Breast epithelium (tissue), 4 donors: ENCODE measurements at regions not wholly inside any gene's neighbourhood (a gene's known extent, or its start where the extent isn't known, plus 50 kb on each side); places are given as distances from the start of the nearest gene placed in this dataset.

Source experiments
- DNase-seq, 2 donors: peaks; one replicate each; pipeline ENCODE4 v3.0.0-alpha.2; 2019; ENCODE audit warnings: low spot score in 2 of 2
- H3K27ac ChIP-seq, 2 donors: fragments of 200-600 bp; sonication (generic) in 1 of 2; one replicate each; pipeline ENCODE4 v1.5.1; 2016 to 2019; ENCODE audit warnings: mild to moderate bottlenecking in 1 of 2
- H3K27me3 ChIP-seq, 2 donors: fragments of 200-600 bp; sonication (generic) in 1 of 2; one replicate each; pipeline versions ENCODE4 v1.5.1 to v1.6.0; 2017 to 2019; ENCODE audit warnings: control low read depth in 1 of 2, mild to moderate bottlenecking in 1 of 2
- H3K36me3 ChIP-seq: fragments of 200-600 bp; one replicate; pipeline ENCODE4 v1.5.1; 2019
- H3K4me1 ChIP-seq, 2 donors: fragments of 200-600 bp; sonication (generic); one replicate each; pipeline ENCODE4 v1.5.1; 2016 to 2019; ENCODE audit warnings: control low read depth in 1 of 2
- H3K4me3 ChIP-seq, 3 donors: fragments of 200-600 bp; sonication (generic); 1 replicate in 2 of 3; 2 replicates in 1 of 3; pipeline ENCODE4 v1.5.1; 2016 to 2019; ENCODE audit warnings: mild to moderate bottlenecking in 3 of 3, moderate library complexity in 2 of 3
- H3K9me3 ChIP-seq, 2 donors: fragments of 200-600 bp; sonication (generic) in 1 of 2; one replicate each; pipeline ENCODE4 v1.5.1; 2016 to 2019; ENCODE audit warnings: control low read depth in 1 of 2
- CTCF ChIP-seq, 3 donors: fragments of 450-650 bp; IDR thresholded peaks; one replicate each; pipeline ENCODE4 v1.5.1; 2016 to 2017; ENCODE audit warnings: antibody characterized with exemption in 3 of 3, mild to moderate bottlenecking in 3 of 3, moderate library complexity in 3 of 3
- POLR2A ChIP-seq: fragments of 450-650 bp; IDR thresholded peaks from one replicate; pipeline ENCODE4 v1.6.1; 2016; ENCODE audit warnings: antibody characterized with exemption, mild to moderate bottlenecking, moderate library complexity
- POLR2AphosphoS5 ChIP-seq, 3 donors: sonication (generic); formaldehyde crosslinking; IDR thresholded peaks; one replicate each; pipeline ENCODE4 v1.6.1; 2017; ENCODE audit warnings: antibody characterized with exemption in 3 of 3
- intact Hi-C: fragments of 100-400 bp; cut with DNase I; formaldehyde crosslinking; loops from one replicate; pipeline ENCODE4 v1.15.1; 2023; ENCODE audit warnings: low total_unique reads

DNA sequence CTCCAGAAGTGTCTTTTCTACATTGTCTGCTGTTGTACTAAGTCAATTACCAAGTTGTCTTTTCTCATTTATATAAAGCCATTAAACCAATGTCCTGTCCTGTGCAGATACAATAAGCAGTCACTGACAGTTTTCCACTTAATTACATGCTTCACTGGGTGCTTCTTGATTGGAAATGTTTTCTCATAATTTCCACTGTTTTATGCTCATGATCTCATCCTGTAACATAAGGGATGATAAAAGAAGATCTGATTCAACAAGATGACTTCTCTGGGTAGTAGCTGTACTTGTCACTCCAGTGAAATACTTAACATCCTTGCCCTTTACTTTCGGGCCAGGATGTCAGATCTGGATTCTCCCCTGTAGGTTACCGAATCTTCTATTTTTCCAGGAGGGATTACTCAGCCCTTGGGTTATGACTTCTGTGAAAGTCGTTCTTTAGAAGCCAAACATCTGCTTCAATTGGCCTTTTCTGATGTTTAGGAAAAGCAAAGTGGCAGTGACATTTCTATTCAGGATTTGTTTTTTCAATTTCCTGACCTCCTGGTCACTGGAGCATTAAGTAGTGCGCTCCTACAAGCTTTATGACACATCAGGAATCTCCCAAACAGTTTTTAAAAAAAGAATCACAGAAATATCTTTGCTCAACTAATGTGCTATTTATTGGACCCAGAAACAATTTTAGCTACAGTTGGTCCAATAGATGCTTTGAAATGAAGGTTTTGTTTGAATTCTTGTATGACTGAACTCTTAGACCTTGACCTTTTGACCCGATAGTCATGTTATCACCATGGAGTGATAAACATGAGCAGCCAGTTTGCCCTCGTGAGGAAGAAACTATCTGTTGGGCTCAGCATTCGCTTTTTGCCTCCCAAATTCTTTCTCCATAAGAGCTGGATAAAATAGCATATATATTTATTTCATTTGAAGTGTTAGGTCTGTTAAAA, 234.5 kb upstream of the SSTR1 start:
- no peak overlapping the region for H3K27ac ChIP-seq
- TF ChIP-seq POLR2A (no peak), CTCF (IDR thresholded peaks at IDR 0.05) (no peak), POLR2AphosphoS5 (IDR thresholded peaks at IDR 0.05) (no peak)
- H3K4me1 ChIP-seq, result no peaks in the 10 kb centered on the region
- no peaks in the 10 kb centered on the region for H3K9me3 ChIP-seq
- no peaks in the 10 kb centered on the region for H3K27me3 ChIP-seq
- H3K4me3 ChIP-seq, result no peak overlapping the region
- intact Hi-C loops, result loop anchor here (5.0 kb wide), 1 partner anchor 1186 kb away; no protein-coding TSS in a partner anchor
- no peaks in the 10 kb centered on the region for H3K36me3 ChIP-seq
- DNase-seq, result no peak

DNA sequence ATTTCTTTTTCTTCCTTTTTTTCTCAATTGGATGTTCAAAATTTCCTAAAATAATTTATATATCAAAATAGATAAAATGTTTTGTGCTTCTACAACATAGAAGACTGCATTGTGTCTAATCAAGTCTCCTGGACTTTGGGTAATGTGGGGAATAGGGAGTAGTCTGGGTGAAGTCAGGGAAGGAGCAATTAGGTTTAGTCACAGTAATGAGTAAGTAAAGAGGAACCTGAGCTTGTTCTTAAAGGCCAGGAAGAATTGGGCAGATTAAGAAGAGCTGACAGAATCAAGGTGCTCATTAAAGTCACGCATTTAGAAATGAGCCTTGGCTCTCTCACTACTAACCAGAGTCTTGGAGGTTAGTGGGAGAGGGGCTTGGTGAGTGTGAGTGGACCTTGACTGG, 233.3 kb upstream of the SSTR1 start:
- no peaks in the 10 kb centered on the region for H3K27me3 ChIP-seq
- no peak for DNase-seq
- no peak overlapping the region for H3K4me3 ChIP-seq
- no peaks in the 10 kb centered on the region for H3K4me1 ChIP-seq
- intact Hi-C loops, result loop anchor here (5.0 kb wide), 1 partner anchor 1187 kb away; no protein-coding TSS in a partner anchor
- TF ChIP-seq CTCF (IDR thresholded peaks at IDR 0.05) (no peak), POLR2AphosphoS5 (IDR thresholded peaks at IDR 0.05) (no peak), POLR2A (no peak)
- no peaks in the 10 kb centered on the region for H3K36me3 ChIP-seq
- H3K27ac ChIP-seq, result no peak overlapping the region
- no peaks in the 10 kb centered on the region for H3K9me3 ChIP-seq

DNA sequence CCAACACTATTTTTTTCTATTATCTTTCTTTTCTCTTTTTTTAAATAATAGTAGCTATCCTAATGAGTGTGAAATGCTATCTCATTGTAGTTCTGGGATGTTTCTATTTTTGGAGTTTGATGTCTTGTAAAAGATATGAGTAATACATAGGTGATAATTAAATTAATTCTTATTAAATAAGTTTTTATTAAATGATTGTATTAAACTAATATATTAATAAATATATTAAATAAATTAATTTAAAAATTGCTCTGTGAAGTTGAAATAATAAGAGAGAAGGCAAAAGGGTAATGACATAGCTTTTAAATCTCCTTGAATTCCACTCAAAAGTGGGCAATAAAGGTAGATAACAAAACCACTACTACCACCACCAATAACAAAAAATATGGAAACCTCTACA, 230.2 kb upstream of the SSTR1 start:
- peaks cover 6 to 16% of the 10 kb centered on the region in 2 donors for H3K9me3 ChIP-seq
- DNase-seq, result no peak
- intact Hi-C loops, result no loop called here
- H3K4me3 ChIP-seq, result no peak overlapping the region
- no peaks in the 10 kb centered on the region for H3K27me3 ChIP-seq
- H3K27ac ChIP-seq, result no peak overlapping the region
- H3K4me1 ChIP-seq, result no peaks in the 10 kb centered on the region
- no peaks in the 10 kb centered on the region for H3K36me3 ChIP-seq
- TF ChIP-seq POLR2A (no peak), POLR2AphosphoS5 (IDR thresholded peaks at IDR 0.05) (no peak)

DNA sequence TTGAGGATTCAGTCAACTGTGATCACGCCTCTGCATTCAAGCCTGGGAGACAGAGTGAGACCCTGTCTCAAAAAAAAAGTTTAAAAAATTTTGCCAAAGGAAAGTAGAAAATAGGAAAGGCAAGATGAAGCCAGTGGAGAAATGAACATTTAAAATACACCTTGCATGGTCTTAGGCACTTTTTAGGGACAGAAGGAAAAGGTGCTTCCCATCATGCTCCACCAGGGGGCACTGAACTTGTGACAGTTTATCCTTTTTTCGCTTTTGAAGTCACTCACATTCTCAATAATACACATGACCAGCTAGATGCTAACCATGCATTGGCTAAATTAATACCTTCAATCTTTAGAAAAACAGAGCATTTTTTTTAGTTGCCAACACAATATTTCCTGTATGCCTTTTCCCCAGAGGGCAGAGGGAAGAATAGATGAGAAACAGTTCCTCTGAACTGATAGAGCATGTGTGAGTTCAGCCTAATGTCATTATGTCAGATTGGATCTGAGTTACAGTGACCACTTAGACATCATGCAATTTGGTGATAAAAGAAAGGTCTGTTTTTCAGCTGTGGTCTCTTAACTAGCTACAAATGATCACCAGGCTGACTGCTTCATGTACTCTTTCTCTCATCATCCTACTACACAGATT, 221.8 kb upstream of the SSTR1 start:
- intact Hi-C loops, result no loop called here
- Histone ChIP-seq H3K4me3 (no peak overlapping the region), H3K27ac (no peak overlapping the region), H3K4me1 (no peaks in the 10 kb centered on the region), H3K27me3 (no peaks in the 10 kb centered on the region), H3K36me3 (no peaks in the 10 kb centered on the region), H3K9me3 (peaks cover 6 to 9% of the 10 kb centered on the region in 2 donors)
- TF ChIP-seq POLR2AphosphoS5 (IDR thresholded peaks at IDR 0.05) (no peak), POLR2A (no peak), CTCF (IDR thresholded peaks at IDR 0.05) (peak in 2 of 3 donors; percentile 28 to 34)
- DNase-seq, result no peak

DNA sequence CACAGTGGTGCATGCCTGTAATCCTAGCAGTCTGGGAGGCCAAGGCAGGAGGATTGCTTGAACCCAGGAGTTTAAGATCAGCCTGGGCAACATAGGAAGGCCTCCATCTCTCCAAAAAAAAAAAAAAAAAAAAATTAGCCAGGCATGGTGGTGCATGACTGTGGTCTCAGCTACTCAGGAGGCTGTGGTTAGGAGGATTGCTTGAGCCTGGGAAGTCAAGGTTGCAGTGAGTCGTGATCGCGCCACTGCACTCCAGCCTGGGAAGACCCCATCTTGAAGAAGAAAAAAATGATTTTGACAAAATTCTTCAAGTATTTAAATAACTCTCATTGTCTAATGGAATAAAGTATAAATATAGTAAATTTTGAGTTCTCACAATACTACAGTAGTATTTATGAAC, 219.2 kb upstream of the SSTR1 start:
- Histone ChIP-seq H3K36me3 (no peaks in the 10 kb centered on the region), H3K27ac (no peak overlapping the region), H3K9me3 (no peaks in the 10 kb centered on the region), H3K4me3 (no peak overlapping the region), H3K27me3 (no peaks in the 10 kb centered on the region), H3K4me1 (no peaks in the 10 kb centered on the region)
- TF ChIP-seq POLR2A (no peak), CTCF (IDR thresholded peaks at IDR 0.05) (no peak), POLR2AphosphoS5 (IDR thresholded peaks at IDR 0.05) (no peak)
- DNase-seq, result no peak
- intact Hi-C loops, result no loop called here
